ENCODE measurements at regions not wholly inside any gene's neighbourhood (a gene's known extent, or its start where the extent isn't known, plus 50 kb on each side); places are given as distances from the start of the nearest gene placed in this dataset.

DNA sequence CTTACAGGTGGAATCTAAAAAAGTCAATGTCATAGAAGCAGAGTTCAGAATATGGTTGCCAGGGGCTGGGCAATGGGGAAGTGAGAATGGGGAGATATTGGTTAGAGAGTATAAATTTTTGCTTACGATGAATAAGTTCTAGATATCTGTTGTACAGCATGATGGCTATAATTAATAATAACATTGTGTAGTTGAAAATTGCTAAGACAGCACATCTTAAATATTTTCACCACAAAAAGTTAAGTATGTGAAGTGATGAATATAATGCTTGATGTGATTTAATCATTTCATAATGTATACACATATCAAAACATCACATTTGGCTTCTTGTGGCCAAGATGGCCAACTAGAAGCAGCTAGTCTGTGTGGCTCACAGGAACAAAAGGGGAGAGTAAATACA lies 425.9 kb upstream of the ACO1 start:
- H4K20me1 ChIP-seq (ENCODE audit: insufficient read depth, low read length) = no peaks in the 10 kb centered on the region
- no peak overlapping the region for H3K4me3 ChIP-seq (ENCODE audit: low read length)
- H3K27me3 ChIP-seq (replicated peaks; ENCODE audit: insufficient read depth, low read length) = no peaks in the 10 kb centered on the region
- no peaks in the 10 kb centered on the region for H3K79me2 ChIP-seq (ENCODE audit: low read length)
- no peak for DNase-seq
- peaks cover 5% of the 10 kb centered on the region; the same call in 1 of the 2 replicates for H3F3A ChIP-seq (ENCODE audit: insufficient read depth, low read length)
- H3K9me2 ChIP-seq (replicated peaks; ENCODE audit: insufficient read depth, low read length) = no peaks in the 10 kb centered on the region
- no peaks in the 10 kb centered on the region for H3K9me3 ChIP-seq (replicated peaks; ENCODE audit: insufficient read depth, low read length)
- TF ChIP-seq, protein P1, sequence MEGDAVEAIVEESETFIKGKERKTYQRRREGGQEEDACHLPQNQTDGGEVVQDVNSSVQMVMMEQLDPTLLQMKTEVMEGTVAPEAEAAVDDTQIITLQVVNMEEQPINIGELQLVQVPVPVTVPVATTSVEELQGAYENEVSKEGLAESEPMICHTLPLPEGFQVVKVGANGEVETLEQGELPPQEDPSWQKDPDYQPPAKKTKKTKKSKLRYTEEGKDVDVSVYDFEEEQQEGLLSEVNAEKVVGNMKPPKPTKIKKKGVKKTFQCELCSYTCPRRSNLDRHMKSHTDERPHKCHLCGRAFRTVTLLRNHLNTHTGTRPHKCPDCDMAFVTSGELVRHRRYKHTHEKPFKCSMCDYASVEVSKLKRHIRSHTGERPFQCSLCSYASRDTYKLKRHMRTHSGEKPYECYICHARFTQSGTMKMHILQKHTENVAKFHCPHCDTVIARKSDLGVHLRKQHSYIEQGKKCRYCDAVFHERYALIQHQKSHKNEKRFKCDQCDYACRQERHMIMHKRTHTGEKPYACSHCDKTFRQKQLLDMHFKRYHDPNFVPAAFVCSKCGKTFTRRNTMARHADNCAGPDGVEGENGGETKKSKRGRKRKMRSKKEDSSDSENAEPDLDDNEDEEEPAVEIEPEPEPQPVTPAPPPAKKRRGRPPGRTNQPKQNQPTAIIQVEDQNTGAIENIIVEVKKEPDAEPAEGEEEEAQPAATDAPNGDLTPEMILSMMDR (IDR thresholded peaks at IDR 0.05; ENCODE audit: low read length) = no peak
- TF ChIP-seq EZH2phosphoT487 (IDR thresholded peaks at IDR 0.05; ENCODE audit: low read length) (no peak), EZH2 (optimal IDR thresholded peaks at IDR 0.05; ENCODE audit: low read depth, low read length) (no peak)
- peaks cover 12% of the 10 kb centered on the region; the same call in 1 of the 2 replicates for H3K4me1 ChIP-seq (ENCODE audit: low read length)
- H3K9ac ChIP-seq (ENCODE audit: low read length) = no peak overlapping the region
- no peak overlapping the region for H2AFZ ChIP-seq (ENCODE audit: low read length)
- no peak overlapping the region for H3K27ac ChIP-seq (ENCODE audit: low read length)
- H3K4me2 ChIP-seq (ENCODE audit: low read depth, low read length) = no peak overlapping the region
- H3K36me3 ChIP-seq (replicated peaks; ENCODE audit: insufficient read depth, low read length) = no peaks in the 10 kb centered on the region

DNA sequence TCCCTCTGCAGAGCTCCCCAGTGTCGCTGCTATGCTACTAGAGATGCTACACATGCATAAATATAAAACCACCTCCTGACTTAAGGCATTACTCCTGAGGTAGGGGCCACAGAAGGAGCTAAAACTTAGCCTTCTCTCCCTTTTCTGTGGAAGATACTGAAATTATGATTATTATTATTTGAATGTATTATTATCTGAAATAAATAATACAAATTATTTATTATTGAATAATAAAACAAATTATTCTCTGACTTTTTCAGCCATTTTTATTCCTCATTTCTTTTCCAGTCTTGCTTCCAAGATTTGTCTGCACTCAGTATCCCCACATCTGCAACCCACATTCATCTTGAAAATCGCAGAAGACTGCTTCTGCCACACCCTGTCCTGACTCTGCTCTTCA lies 414.9 kb upstream of the ACO1 start:
- H3K9me2 ChIP-seq (replicated peaks; ENCODE audit: insufficient read depth, low read length) = no peaks in the 10 kb centered on the region
- TF ChIP-seq EZH2 (optimal IDR thresholded peaks at IDR 0.05; ENCODE audit: low read depth, low read length) = no peak
- TF ChIP-seq, protein P1 (IDR thresholded peaks at IDR 0.05; ENCODE audit: low read length) = no peak
- TF ChIP-seq EZH2phosphoT487 (IDR thresholded peaks at IDR 0.05; ENCODE audit: low read length) = no peak
- H3K4me3 ChIP-seq (ENCODE audit: low read length) = no peak overlapping the region
- no peaks in the 10 kb centered on the region for H3K9me3 ChIP-seq (replicated peaks; ENCODE audit: insufficient read depth, low read length)
- H4K20me1 ChIP-seq (ENCODE audit: insufficient read depth, low read length) = no peaks in the 10 kb centered on the region
- no peaks in the 10 kb centered on the region for H3K27me3 ChIP-seq (replicated peaks; ENCODE audit: insufficient read depth, low read length)
- H3K9ac ChIP-seq (ENCODE audit: low read length) = no peak overlapping the region
- H3F3A ChIP-seq (ENCODE audit: insufficient read depth, low read length) = no peaks in the 10 kb centered on the region
- H3K27ac ChIP-seq (ENCODE audit: low read length) = no peak overlapping the region
- no peaks in the 10 kb centered on the region for H3K36me3 ChIP-seq (replicated peaks; ENCODE audit: insufficient read depth, low read length)
- H3K4me1 ChIP-seq (ENCODE audit: low read length) = no peaks in the 10 kb centered on the region
- no peak overlapping the region for H3K4me2 ChIP-seq (ENCODE audit: low read depth, low read length)
- H3K79me2 ChIP-seq (ENCODE audit: low read length) = no peaks in the 10 kb centered on the region
- DNase-seq = no peak
- no peak overlapping the region for H2AFZ ChIP-seq (ENCODE audit: low read length)

DNA sequence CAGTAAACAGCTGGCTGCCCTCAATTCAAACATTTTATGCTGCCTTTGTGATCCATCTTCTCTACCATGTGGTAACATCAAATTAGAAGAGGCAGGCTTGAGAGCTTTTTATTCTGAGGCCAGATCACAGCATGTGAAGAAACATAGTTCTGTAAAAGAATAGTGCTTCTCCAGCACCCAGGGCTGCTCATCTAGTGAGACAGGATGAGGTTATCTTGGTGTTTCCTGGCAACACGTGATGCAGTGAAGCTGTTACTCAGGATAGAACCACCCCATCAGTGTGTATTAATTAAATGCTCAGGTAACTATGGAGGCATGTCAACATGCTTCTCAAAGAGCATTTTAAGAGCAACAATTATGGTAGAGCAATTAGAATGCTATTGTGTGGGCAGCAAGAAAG lies 400.5 kb upstream of the ACO1 start:
- TF ChIP-seq EZH2phosphoT487 (IDR thresholded peaks at IDR 0.05; ENCODE audit: low read length) (no peak), EZH2 (optimal IDR thresholded peaks at IDR 0.05; ENCODE audit: low read depth, low read length) (no peak)
- TF ChIP-seq, protein P1 (IDR thresholded peaks at IDR 0.05; ENCODE audit: low read length) = no peak
- DNase-seq = no peak

More for the DNA sequence above, 400.5 kb upstream of the ACO1 start:
- H3K9me2 ChIP-seq (replicated peaks; ENCODE audit: insufficient read depth, low read length) = no peaks in the 10 kb centered on the region
- H3K9me3 ChIP-seq (replicated peaks; ENCODE audit: insufficient read depth, low read length) = no peaks in the 10 kb centered on the region
- H3K4me3 ChIP-seq (ENCODE audit: low read length) = no peak overlapping the region
- H3K36me3 ChIP-seq (replicated peaks; ENCODE audit: insufficient read depth, low read length) = no peaks in the 10 kb centered on the region
- no peak overlapping the region for H3K27ac ChIP-seq (ENCODE audit: low read length)
- no peaks in the 10 kb centered on the region for H3K79me2 ChIP-seq (ENCODE audit: low read length)
- no peak overlapping the region for H3K9ac ChIP-seq (ENCODE audit: low read length)
- no peak overlapping the region for H2AFZ ChIP-seq (ENCODE audit: low read length)
- H3K4me2 ChIP-seq (ENCODE audit: low read depth, low read length) = no peak overlapping the region
- H4K20me1 ChIP-seq (ENCODE audit: insufficient read depth, low read length) = no peaks in the 10 kb centered on the region
- no peaks in the 10 kb centered on the region for H3F3A ChIP-seq (ENCODE audit: insufficient read depth, low read length)
- no peaks in the 10 kb centered on the region for H3K27me3 ChIP-seq (replicated peaks; ENCODE audit: insufficient read depth, low read length)
- no peaks in the 10 kb centered on the region for H3K4me1 ChIP-seq (ENCODE audit: low read length)
